KMS-11 (cell line): ENCODE measurements at regions not wholly inside any gene's neighbourhood (a gene's known extent, or its start where the extent isn't known, plus 50 kb on each side); places are given as distances from the start of the nearest gene placed in this dataset.
A peak's percentile ranks its signal among the peaks of the same experiment; 100 is the strongest.
"Not testable (repeated sequence)": the region's sequence is repeated elsewhere in the genome, so short reads cannot be mapped to it uniquely, and the experiment has no call there.

Source experiments
- H2AFZ ChIP-seq: fragments of 200-600 bp; sonication (generic); 2 replicates; pipeline ENCODE4 v1.6.1; 2016; ENCODE audit warnings: antibody characterized with exemption, mixed run types, low read depth
- H3K27ac ChIP-seq: fragments of 200-600 bp; sonication (generic); 2 replicates; pipeline ENCODE4 v1.6.1; 2016; ENCODE audit warnings: mild to moderate bottlenecking, mixed run types
- H3K27me3 ChIP-seq: fragments of 200-600 bp; sonication (generic); 2 replicates; pipeline ENCODE4 v1.6.1; 2017; ENCODE audit warnings: mild to moderate bottlenecking, low read depth, mixed run types, moderate library complexity; ENCODE audit not compliant: insufficient read depth
- H3K36me3 ChIP-seq: fragments of 200-600 bp; sonication (generic); 2 replicates; pipeline ENCODE4 v1.6.1; 2017; ENCODE audit warnings: mild to moderate bottlenecking, mixed run types; ENCODE audit not compliant: insufficient read depth
- H3K4me1 ChIP-seq: fragments of 200-600 bp; sonication (generic); 2 replicates; pipeline ENCODE4 v1.6.1; 2016; ENCODE audit warnings: mild to moderate bottlenecking, low read depth, mixed run types; ENCODE audit not compliant: poor library complexity, severe bottlenecking
- H3K4me2 ChIP-seq: fragments of 200-600 bp; sonication (generic); 2 replicates; pipeline ENCODE4 v1.7.0; 2016; ENCODE audit warnings: mild to moderate bottlenecking, mixed run types
- H3K4me3 ChIP-seq: fragments of 200-600 bp; sonication (generic); IDR thresholded peaks from 2 replicates; pipeline ENCODE4 v1.6.1; 2017; ENCODE audit warnings: low read depth, low read length, mixed read lengths; ENCODE audit not compliant: insufficient read depth
- H3K79me2 ChIP-seq: fragments of 200-600 bp; sonication (generic); 2 replicates; pipeline ENCODE4 v1.6.1; 2016; ENCODE audit warnings: low read depth, mixed run types; ENCODE audit not compliant: insufficient read depth
- H3K9ac ChIP-seq: fragments of 200-600 bp; sonication (generic); 2 replicates; pipeline ENCODE4 v1.6.1; 2016; ENCODE audit warnings: mild to moderate bottlenecking, mixed run types
- H4K20me1 ChIP-seq: fragments of 200-600 bp; sonication (generic); 2 replicates; pipeline ENCODE4 v1.6.1; 2016; ENCODE audit warnings: mild to moderate bottlenecking, mixed run types; ENCODE audit not compliant: insufficient read depth
- TF ChIP-seq, protein P1 (sequence below): fragments of 200-600 bp; sonication (generic); conservative IDR thresholded peaks from 2 replicates; pipeline ENCODE4 v1.6.1; 2017; ENCODE audit warnings: low read depth, mild to moderate bottlenecking, antibody characterized with exemption, low read length, moderate library complexity, mixed read lengths

DNA sequence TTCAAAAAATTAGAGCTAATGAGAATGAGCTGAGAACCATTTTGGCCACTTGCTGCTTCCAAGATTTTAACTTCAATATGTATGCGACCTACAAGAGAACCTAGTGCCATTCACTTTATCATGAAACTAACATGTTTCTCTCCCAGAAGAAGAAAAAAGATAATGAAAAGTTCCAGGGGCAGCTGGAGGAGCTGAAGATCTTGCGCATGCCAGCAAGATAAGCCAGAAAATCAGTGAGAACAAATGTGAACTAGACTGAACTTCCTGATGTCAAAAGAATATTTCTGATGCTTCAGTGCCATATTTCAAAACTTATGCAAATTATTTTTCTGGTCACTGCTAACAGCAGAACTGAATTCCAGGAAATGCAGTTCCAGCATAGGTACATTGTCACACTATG lies 1265.1 kb downstream of the BRINP3 start:
- Histone ChIP-seq H3K27ac (no peak overlapping the region), H3K27me3 (no peaks in the 10 kb centered on the region), H3K4me3 (no peak overlapping the region), H4K20me1 (no peaks in the 10 kb centered on the region), H3K9ac (no peak overlapping the region), H3K36me3 (no peaks in the 10 kb centered on the region), H3K79me2 (no peaks in the 10 kb centered on the region), H3K4me1 (no peaks in the 10 kb centered on the region), H3K4me2 (no peak overlapping the region), H2AFZ (no peak overlapping the region)
- TF ChIP-seq, protein P1, sequence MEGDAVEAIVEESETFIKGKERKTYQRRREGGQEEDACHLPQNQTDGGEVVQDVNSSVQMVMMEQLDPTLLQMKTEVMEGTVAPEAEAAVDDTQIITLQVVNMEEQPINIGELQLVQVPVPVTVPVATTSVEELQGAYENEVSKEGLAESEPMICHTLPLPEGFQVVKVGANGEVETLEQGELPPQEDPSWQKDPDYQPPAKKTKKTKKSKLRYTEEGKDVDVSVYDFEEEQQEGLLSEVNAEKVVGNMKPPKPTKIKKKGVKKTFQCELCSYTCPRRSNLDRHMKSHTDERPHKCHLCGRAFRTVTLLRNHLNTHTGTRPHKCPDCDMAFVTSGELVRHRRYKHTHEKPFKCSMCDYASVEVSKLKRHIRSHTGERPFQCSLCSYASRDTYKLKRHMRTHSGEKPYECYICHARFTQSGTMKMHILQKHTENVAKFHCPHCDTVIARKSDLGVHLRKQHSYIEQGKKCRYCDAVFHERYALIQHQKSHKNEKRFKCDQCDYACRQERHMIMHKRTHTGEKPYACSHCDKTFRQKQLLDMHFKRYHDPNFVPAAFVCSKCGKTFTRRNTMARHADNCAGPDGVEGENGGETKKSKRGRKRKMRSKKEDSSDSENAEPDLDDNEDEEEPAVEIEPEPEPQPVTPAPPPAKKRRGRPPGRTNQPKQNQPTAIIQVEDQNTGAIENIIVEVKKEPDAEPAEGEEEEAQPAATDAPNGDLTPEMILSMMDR, result no peak

GRCh38 chr1:189216886-189217285 lies 1260.8 kb downstream of the BRINP3 start:
- no peaks in the 10 kb centered on the region for H3K27me3 ChIP-seq
- H2AFZ ChIP-seq, result no peak overlapping the region
- H3K4me3 ChIP-seq, result no peak overlapping the region
- H3K4me1 ChIP-seq, result no peaks in the 10 kb centered on the region
- TF ChIP-seq, protein P1, result no peak
- no peaks in the 10 kb centered on the region for H4K20me1 ChIP-seq
- no peaks in the 10 kb centered on the region for H3K79me2 ChIP-seq
- no peak overlapping the region for H3K27ac ChIP-seq
- no peaks in the 10 kb centered on the region for H3K36me3 ChIP-seq
- no peak overlapping the region for H3K9ac ChIP-seq
- H3K4me2 ChIP-seq, result no peak overlapping the region

- Histone ChIP-seq H3K27me3 (no peaks in the 10 kb centered on the region), H4K20me1 (no peaks in the 10 kb centered on the region), H3K79me2 (no peaks in the 10 kb centered on the region), H3K4me1 (no peaks in the 10 kb centered on the region), H3K4me3 (no peak overlapping the region), H3K9ac (no peak overlapping the region), H2AFZ (no peak overlapping the region), H3K4me2 (no peak overlapping the region), H3K36me3 (no peaks in the 10 kb centered on the region), H3K27ac (no peak overlapping the region)
- TF ChIP-seq, protein P1, result no peak
These were observed 1260.0 kb downstream of the BRINP3 start for GRCh38 chr1:189217646-189218045.

DNA sequence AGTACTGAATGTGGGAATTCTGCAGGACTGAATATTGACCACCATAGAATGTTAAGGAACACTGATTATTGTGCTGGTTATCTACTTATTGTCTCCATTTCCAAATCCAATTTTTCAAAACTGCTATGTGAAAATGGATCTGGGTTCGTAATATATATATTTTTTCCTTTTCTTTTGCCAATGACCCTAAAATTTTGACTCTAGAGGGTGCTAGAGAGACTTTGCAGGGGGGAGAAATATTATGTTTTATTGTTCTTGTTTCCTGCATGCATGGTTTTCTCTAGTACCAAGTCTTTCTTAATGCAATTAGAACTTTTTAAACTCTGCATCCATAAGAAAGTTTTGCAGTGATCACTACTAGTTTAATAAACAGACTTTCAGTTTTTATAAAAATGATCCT lies 1256.9 kb downstream of the BRINP3 start:
- H2AFZ ChIP-seq, result no peak overlapping the region
- no peak overlapping the region for H3K9ac ChIP-seq
- H3K79me2 ChIP-seq, result no peaks in the 10 kb centered on the region
- H3K4me1 ChIP-seq, result no peaks in the 10 kb centered on the region
- no peak overlapping the region for H3K4me2 ChIP-seq
- H3K27ac ChIP-seq, result no peak overlapping the region
- TF ChIP-seq, protein P1, result peak; percentile 37; the same call in 1 of the 2 replicates
- H3K4me3 ChIP-seq, result no peak overlapping the region
- H3K36me3 ChIP-seq, result no peaks in the 10 kb centered on the region
- no peaks in the 10 kb centered on the region for H3K27me3 ChIP-seq
- no peaks in the 10 kb centered on the region for H4K20me1 ChIP-seq

DNA sequence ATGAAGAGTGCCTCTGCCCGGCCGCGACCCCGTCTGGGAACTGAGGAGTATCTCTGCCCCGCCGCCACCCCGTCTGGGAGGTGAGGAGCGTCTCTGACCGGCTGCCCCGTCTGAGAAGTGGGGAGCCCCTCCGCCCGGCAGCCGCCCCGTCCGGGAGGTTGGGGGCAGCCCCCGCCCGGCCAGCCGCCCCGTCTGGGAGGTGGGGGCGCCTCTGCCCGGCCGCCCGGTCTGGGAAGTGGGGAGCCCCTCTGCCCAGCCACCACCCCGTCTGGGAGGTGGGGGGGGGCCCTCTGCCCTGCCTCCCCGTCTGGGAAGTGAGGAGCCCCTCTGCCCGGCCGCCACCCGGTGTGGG lies 1251.9 kb downstream of the BRINP3 start:
- H4K20me1 ChIP-seq, H2AFZ ChIP-seq, H3K4me3 ChIP-seq, H3K4me1 ChIP-seq, H3K79me2 ChIP-seq, H3K9ac ChIP-seq, H3K36me3 ChIP-seq, H3K27me3 ChIP-seq, H3K4me2 ChIP-seq, H3K27ac ChIP-seq: not testable (repeated sequence)
